PC-9 (cell line): ENCODE measurements at regions not wholly inside any gene's neighbourhood (a gene's known extent, or its start where the extent isn't known, plus 50 kb on each side); places are given as distances from the start of the nearest gene placed in this dataset.

Experiments
- CTCF ChIP-seq: fragments of 200-600 bp; sonication (generic); conservative IDR thresholded peaks from 2 replicates; pipeline ENCODE4 v1.6.1; 2017; ENCODE audit warnings: mixed run types, antibody characterized with exemption, mild to moderate bottlenecking, moderate library complexity
- EZH2 ChIP-seq: fragments of 200-600 bp; sonication (generic); IDR thresholded peaks from 2 replicates; pipeline ENCODE4 v1.8.0; 2017; ENCODE audit warnings: antibody characterized with exemption, low read depth

DNA sequence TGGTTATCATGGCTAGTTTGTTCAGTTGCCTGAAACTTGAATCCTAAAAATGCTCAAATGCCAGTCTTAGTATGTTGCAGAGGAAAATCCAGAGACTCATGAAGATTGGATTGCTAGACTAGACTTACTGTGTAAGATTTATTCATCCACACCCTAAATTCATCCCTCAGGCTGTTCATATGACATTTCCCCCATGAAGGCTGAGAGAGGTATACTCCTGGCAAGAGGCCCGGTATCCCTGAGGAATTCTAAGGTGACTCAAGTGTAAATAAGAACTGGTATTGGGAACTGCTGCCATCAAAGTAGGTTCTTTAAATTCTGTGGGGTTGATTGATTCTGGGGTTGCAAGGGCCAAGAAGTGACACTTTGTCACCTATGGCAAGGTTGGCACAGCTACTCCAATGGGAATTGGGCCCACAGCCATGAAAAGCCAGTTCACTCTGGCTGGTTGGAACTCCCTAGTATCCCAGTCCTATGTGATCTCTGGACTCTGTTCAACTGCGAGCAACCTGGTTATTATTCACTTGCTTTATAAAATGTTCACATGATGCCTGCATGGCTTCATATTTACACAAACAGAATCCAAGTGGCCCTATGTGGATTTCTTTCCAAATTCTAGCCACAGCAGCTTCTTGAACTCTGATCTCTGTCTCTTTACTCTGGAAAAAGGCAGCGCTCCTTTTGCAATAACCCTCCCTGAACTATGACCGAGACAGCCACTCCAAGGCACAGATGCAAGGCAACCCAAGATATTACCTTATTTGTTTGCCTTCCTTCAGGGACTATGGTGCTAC is 429.1 kb downstream of the CBLN2 start:
- TF ChIP-seq CTCF (no peak), EZH2 (no peak)
